ENCODE measurements at regions not wholly inside any gene's neighbourhood (a gene's known extent, or its start where the extent isn't known, plus 50 kb on each side); places are given as distances from the start of the nearest gene placed in this dataset.

GRCh38 chr9:113741886-113742854, 133.9 kb upstream of the ZNF618 start:
- no peak for DNase-seq

DNA sequence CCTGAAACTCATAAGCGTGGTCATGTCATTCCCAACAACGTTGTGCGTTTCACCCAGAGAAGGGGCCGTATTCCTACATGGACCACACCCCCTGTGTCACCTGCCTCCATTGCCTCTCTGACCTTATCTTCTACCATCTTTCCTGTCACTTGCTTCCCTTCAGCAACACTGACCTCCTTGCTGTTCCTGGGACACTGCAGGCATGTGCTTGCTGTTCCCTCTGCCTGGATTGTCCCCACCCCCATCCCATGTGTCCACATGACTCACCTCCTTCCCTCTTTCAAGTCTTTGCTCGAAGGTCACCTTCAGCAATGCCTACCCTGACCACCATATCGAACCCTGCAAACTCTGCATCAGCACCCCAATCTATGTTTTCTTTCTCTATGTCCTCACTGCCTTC, 133.2 kb upstream of the ZNF618 start:
- DNase-seq = no peak

GRCh38 chr9:113746486-113746885, 129.6 kb upstream of the ZNF618 start:
- DNase-seq = no peak

DNA sequence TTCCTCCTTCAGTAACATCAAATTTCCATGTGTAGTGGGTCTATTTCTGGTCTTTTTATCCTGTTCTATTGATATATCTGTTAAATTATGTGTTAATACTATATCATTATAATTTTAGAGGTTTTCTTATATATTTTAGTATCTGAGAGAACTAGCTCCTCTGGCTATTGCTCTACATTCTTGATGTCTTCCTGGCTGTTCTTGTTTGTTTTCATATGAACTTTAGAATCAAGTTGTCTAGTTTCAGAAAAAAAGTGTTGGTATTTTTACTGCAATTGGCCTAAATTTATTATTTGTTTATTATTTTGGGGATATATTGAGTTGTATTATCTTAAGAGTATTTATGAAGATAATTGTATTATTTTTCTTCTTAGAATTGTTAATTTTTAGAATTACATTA, 128.0 kb upstream of the ZNF618 start:
- DNase-seq = no peak

- no peak for DNase-seq
Observed at GRCh38 chr9:113753398-113754119, 122.5 kb upstream of the ZNF618 start.

DNA sequence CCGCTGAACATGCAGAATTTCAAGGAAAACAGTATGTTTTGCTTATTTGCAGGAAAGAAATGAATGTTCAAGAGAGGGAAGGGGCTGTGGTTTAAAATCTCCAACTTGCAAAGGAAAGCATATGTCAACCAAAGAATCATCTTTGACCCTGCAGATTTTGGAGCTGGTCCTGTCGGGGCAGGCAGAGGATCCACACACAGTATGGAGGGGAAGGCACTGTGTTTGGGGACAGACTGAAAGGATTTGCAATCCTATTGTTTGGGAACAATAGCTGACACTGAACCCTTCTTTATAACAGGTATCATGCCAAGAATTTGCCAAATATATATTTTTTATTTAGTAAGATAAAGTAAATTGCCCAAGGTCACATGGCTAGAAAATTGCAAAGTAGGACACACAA, 121.4 kb upstream of the ZNF618 start:
- no peak for DNase-seq

DNA sequence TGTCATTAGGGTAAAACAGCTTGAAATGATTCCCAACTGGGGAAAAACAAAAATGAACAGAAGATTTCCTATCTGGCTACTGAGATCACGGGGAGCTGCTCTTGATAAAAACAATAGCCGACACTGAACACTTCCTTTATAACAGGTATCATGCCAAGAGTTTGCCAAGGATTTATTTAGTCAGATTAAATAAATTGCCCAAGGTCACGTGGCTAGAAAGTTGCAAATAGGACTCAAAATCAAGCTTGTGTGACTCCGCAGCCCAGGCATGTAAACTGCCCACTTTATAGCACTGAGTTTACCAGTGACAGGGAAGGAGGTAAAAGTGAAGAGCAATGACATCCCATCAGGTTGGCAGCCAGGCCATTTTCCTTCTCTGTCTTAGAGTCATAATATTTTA, 120.7 kb upstream of the ZNF618 start:
- no peak for DNase-seq

DNA sequence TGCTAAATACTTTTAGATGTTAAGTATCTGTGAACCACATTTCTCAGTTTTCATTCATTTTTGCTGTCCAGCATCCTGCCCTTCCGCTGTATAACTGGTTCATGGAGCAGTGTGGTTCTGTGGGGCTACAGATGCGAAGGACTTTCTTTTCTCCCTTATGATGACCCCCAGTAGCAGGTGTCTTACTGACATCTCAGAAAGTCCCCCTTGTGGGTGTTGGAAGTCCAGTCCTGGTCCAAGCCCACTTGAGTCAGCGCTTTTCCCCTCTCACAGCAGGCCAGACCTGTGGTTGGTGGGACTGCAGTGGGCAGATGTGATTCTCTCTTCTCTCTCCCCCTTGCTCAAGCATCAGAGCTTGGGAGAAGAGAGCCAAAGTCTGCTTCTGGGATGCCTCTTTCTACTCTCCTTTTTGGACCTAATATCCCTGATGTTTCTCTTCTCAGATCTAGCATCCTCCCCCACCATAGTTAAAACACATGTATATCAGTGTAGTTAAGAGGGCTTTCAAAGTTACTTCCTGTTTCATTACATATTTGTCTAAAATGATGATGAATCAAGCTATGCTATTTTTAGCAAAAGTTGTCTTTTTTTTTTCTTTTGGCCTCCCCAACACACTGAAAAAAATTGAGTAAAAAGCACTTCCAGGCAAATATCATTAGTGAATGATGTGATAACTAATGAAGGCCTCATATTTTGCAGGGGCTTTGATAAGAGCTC, 119.5 kb upstream of the ZNF618 start:
- no peak for DNase-seq

- DNase-seq = no peak
Observed at GRCh38 chr9:113763429-113763828, 112.7 kb upstream of the ZNF618 start.

DNA sequence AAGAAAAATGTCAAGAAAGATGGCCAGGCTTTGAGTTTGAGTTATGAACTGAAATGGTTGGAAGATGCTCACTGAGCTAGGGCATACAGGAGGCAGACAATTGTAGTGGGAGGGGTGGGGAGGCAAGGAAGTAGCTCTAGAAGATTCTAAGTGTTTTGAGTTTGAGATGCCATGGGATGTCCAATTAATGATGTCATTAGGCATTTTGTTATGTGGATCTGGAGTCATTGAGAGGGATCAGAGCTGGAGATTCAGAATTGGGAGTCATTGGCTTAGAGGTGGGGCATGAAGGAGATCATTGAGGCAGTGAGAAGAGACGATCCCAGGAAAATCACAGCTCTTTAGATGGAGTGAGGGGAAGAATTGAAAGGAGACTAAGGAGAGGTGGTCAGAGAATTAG, 111.5 kb upstream of the ZNF618 start:
- DNase-seq = no peak

DNA sequence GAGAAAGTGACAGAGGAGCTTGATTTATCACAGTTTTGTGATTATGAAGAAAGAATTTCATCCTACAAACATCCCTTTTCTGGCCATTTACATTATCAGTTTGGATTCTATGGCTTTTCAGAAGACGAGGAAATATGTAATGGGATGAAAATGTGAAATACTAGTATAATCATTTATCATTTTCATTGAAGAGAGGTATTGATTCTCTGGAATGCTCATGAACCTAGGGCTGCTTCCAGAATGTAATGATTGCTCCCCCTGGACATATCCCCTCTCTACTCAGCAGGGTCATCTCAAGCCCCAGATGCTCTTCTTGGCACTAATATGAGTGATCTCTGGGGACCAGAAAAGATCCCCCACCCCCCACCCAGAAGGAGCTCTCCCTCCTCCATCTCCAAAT, 106.7 kb upstream of the ZNF618 start:
- DNase-seq = no peak

- no peak for DNase-seq
Observed at GRCh38 chr9:113770396-113770795, 105.7 kb upstream of the ZNF618 start.

DNA sequence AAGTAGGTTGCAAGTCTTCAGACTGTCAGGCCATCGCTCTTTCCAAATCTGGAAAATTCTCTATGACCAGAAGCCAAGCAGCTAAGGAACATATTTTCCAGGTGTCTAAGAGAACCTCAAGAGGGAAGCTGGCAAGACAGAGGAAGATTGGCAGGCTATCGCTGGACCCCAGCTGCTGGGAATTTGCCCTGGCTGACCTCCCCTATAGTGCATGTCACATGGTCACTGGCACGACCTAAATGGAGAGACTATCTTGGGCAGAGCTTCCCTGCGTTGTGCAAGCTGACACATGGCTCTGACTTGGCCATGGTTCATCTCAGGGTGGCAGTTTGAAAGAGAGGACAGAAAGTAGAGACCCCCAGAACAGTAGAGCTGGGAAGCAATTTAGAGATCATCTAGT, 104.9 kb upstream of the ZNF618 start:
- DNase-seq = no peak

GRCh38 chr9:113772121-113772810, 103.8 kb upstream of the ZNF618 start:
- DNase-seq = no peak

- no peak for DNase-seq
Observed at GRCh38 chr9:113774963-113775362, 101.1 kb upstream of the ZNF618 start.

- DNase-seq = no peak
Observed at GRCh38 chr9:113775749-113776148, 100.4 kb upstream of the ZNF618 start.

DNA sequence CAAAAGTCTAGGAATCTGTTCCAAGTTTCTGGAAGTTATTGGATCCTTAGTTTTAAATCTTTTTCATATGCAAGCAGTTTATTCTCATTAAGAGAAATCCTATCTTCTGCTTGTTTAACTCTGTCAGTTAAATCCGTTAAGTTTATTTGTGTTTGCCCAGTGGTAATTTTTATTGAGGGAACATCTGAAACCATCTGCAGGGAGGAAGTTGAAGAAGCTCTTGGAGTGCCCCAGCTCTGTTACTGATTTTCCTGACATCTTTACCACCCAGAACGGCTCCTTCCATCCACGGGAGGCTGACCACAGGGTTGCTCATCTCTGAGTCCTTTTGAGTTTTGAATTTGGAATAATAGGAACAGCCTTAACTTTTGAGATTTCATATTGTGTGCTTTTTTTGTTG, 99.9 kb upstream of the ZNF618 start:
- no peak for DNase-seq

DNA sequence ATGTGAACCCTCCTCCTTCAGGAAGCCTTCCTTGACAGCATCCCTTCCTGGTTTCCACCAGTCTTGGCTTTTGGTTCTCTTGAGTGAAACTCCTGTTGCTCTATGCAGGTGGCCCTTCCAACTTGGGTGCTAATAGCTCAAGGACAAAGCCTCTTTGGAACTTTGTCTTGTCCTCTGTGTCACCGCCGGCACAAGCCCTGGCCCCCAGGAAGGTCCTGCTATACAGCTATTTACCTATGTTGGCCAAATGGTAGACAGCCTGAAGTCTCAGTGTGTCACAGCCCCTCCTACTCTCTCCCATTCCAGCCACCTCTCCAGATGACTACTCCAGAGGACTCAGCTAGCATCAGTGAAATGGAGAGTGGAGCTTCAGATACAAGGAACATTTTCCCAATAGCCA, 94.7 kb upstream of the ZNF618 start:
- no peak for DNase-seq

DNA sequence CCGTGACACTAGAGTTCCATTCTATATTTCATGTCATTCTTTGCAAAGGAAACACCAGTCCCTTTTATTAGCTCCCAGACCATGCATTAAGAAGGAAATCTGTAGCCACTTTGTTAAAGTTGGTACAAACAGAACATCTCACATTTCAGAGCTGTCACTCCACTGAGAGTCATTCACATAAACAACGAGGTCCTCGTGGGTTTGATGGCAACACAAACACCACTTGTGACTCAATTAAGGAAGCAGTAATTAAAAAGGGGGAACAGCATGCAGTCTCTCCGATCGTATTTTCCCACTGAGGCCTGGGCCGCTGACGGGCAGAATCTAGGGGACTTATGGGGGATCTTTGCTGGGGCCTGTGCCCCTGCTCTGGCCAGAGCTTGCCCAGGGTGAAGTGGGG, 94.2 kb upstream of the ZNF618 start:
- peak in 1 of 2 donors; percentile 4 for DNase-seq

DNA sequence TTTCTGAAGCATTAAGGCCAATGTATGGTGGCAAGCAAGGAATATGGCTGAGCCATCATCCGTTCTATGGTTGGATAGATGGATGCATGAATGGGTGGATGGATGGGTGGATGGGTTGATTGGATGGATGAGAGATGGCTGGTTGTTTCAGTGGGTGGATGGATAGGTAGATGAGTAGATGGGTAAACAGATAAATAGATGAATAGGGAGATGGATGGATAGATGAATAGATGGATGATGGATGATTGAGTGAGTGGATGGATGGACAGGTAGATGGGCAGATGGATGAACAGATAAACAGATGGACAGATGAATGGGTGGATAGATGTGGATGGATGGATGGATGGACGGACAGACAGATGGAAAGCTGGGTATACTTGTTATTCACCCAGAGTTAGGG, 92.6 kb upstream of the ZNF618 start:
- no peak for DNase-seq

- no peak for DNase-seq
Observed at GRCh38 chr9:113785334-113785733, 90.8 kb upstream of the ZNF618 start.

- DNase-seq = no peak
Observed at GRCh38 chr9:113786071-113786470, 90.0 kb upstream of the ZNF618 start.

DNA sequence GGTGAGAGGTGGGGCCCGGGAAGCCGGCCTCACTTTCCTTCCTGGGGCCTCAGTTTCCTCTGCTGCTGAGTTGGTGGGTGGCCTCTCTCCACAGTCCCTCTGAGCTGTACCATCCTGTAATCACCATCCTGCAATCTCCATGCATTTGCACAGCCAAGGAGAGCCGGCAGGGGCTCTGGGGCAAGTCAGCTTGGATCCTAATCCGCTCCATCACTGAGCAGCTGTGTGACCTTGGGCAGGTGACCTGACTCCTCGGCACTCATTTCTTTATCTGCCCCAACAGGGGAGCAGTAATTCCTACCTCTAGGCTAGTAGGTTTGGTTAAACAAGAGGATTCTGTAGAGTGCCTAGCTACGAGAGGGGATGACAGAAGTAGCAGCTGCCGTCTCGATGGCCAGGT, 88.2 kb upstream of the ZNF618 start:
- no peak for DNase-seq
